ENCODE measurements at regions not wholly inside any gene's neighbourhood (a gene's known extent, or its start where the extent isn't known, plus 50 kb on each side); places are given as distances from the start of the nearest gene placed in this dataset.

- no peak for TF ChIP-seq CTCF (conservative IDR thresholded peaks at IDR 0.05; ENCODE audit: low read depth, low read length)
- no peak for DNase-seq (ENCODE audit: low read depth)
- H3K4me3 ChIP-seq (ENCODE audit: low read length) = no peak overlapping the region
These were observed 114.6 kb downstream of the CPZ start for GRCh38 chr4:8707045-8707781.

- TF ChIP-seq CTCF (conservative IDR thresholded peaks at IDR 0.05; ENCODE audit: low read depth, low read length) = no peak
- H3K4me3 ChIP-seq (ENCODE audit: low read length) = no peak overlapping the region
- no peak for DNase-seq (ENCODE audit: low read depth)
These were observed 113.9 kb downstream of the CPZ start for GRCh38 chr4:8706216-8707044.

- TF ChIP-seq CTCF (conservative IDR thresholded peaks at IDR 0.05; ENCODE audit: low read depth, low read length) = no peak
- no peak overlapping the region for H3K4me3 ChIP-seq (ENCODE audit: low read length)
- DNase-seq (ENCODE audit: low read depth) = no peak
These were observed 112.9 kb downstream of the CPZ start for GRCh38 chr4:8705161-8706145.

- no peak overlapping the region for H3K4me3 ChIP-seq (ENCODE audit: low read length)
- no peak for TF ChIP-seq CTCF (conservative IDR thresholded peaks at IDR 0.05; ENCODE audit: low read depth, low read length)
- DNase-seq (ENCODE audit: low read depth) = no peak
These were observed 112.1 kb downstream of the CPZ start for GRCh38 chr4:8704632-8705031.

GRCh38 chr4:8703857-8704495 lies 111.4 kb downstream of the CPZ start:
- DNase-seq (ENCODE audit: low read depth) = no peak
- H3K4me3 ChIP-seq (ENCODE audit: low read length) = no peak overlapping the region
- no peak for TF ChIP-seq CTCF (conservative IDR thresholded peaks at IDR 0.05; ENCODE audit: low read depth, low read length)

- TF ChIP-seq CTCF (conservative IDR thresholded peaks at IDR 0.05; ENCODE audit: low read depth, low read length) = no peak
- no peak overlapping the region for H3K4me3 ChIP-seq (ENCODE audit: low read length)
- no peak for DNase-seq (ENCODE audit: low read depth)
These were observed 110.8 kb downstream of the CPZ start for GRCh38 chr4:8703401-8703696.

All from retinal pigment epithelial cell (primary cell).